ENCODE measurements at regions not wholly inside any gene's neighbourhood (a gene's known extent, or its start where the extent isn't known, plus 50 kb on each side); places are given as distances from the start of the nearest gene placed in this dataset.

DNA sequence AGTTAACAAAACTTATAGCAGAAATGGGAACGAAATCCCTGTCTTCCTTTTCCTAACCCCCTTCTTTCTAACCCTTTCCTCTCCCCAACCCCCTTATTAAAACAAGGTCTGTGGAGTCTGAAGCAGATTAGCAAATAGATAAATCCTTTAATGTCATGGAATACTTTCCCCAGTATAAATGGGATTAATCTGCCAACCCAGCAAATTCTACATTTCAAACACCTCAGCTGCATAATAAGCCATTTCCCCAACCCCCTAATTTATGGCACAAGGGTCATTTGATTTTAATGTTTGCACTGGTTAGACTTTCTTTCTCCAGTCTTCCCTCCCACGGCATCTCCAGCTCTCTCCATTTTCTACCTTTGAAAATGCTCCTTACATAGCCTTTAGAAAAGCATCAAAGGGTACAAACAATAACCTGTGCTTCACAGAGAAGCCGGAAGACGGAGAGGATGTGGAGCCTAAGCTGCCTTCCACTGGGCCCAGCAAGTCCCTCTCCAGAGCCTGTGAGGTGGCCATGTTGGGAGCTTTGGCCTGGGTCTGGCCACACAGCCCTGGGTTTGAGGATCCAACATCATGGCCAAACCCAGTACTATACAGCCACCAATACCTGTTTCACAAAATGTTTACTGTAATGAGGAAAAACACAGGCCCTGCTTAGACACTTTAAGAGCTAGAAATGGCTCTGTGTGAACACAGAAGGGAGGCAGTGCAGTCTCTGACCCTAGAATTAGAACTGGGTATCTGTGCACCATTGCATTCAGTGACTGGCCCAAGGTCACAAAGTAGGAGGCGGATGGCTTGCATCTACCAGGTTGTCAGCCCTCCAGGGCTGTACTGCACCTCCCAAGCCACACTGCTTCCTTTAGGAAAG is 56.9 kb upstream of the SPRY1 start:
- DNase-seq, result no peak

DNA sequence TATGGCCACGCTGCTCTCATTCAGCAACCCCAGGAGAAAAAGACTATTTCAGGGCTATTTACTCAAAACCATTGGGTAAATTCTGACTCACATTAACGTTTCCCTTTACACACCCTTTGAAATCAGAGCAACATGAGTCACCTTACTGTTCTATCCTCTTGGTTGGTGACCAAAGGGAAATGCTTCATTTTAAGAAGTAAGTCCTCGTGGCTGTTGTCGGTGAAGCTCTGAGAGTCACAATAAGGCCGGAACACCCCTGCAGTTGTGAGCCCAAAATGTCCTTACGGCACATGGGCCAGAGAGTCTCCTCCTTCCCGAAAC is 56.3 kb upstream of the SPRY1 start:
- DNase-seq, result no peak

DNA sequence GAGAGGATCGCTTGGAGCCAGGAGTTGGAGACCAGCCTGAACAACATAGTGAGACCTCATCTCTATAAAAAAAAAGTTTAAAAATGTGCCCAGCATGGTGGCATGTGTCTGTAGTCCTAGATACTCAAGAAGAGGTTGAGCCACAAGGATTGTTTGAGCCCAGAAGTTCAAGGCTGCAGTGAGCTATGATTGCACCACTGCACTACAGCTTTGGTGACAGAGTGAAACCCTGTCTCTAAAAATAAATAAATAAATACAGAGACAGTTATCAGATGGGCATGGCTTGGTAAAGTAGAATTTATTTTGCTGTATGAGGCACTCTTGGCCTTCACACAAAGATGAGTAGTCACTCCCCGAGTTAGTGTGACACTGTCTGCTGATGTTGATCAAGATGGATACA is 54.1 kb upstream of the SPRY1 start:
- no peak for DNase-seq

DNA sequence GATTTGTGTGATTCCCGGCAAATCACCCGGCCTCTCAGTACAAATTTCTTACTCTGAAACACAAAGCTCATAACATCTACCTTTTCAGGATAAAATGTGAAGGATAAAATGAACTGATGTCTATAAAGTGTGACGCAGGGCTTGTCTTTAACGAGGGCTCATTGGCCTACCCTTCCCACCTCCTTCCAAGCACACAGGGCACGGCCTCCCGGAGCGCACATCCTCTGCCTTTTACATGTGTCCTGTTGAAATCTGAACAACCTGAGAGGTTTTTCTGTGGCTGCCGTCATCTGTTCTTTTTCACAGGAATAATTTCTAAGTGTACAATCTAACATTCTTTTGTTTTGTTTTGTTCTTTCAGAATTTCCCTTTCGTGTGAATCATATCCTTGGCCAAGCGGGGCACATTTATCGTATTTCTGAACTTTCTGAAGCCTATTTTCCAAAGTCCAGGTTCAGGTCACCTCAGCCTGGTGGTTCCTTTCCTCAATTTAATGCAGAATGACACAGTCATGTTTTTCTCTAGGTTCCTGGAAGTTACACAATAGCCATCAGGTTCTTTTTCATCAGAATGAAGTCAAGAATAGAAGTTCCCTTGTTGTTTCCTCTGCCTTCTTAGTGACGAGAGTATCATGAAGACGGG is 53.1 kb upstream of the SPRY1 start:
- no peak for DNase-seq

DNA sequence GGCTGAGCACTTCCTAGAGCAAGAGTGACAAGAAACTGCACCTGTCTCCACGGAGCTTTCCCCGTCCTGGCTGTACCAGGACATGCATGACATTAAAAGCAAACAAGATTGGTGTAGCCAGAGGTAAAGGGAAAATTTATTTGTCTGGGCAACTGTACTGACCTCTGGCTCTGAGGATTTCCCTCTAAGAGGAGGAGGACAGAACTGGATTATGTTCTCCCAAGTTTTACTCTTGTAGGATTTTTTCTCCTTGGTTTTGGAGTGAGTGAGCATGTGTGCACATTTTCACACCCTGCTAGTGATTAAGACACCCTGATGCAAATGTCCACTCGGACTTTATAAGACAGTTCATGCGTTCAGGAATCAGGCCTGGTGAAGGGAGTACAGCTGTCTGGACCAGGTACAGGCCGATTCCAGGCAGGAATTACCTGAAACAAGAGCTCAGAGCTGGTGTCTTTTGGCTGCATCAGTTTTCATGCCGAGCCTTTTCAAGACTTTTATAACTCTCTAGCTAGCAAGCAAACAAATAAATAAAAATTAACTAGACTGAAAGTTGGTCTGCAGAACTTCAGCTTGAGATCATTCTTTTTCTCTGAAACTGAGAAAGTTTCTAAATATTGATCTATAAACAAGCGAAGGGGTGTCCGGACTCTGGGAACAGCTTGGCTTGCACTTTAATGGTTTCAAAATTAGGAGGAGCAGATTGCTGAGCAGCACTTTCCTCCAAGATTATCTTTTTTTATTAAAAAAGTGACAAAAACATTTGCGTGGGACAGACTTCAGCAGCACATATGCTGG is 51.3 kb upstream of the SPRY1 start:
- DNase-seq, result no peak

DNA sequence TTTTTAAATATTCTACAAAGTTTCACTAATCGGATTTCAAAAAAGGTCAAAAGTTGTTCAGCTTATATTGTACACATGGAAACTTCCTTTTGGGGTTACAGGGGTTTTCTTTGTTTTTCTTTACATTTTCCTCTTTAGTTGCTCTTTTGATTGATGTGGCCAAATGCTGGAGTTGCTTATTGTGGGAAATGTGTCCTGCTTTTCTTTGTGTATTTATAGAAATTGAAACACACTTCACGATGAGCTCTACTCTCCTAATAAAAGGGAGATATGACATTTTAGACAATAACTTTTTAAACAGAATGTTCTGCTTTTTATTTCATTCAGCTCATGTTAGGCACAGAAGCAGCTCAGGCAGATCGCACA is 50.7 kb upstream of the SPRY1 start:
- no peak for DNase-seq

DNA sequence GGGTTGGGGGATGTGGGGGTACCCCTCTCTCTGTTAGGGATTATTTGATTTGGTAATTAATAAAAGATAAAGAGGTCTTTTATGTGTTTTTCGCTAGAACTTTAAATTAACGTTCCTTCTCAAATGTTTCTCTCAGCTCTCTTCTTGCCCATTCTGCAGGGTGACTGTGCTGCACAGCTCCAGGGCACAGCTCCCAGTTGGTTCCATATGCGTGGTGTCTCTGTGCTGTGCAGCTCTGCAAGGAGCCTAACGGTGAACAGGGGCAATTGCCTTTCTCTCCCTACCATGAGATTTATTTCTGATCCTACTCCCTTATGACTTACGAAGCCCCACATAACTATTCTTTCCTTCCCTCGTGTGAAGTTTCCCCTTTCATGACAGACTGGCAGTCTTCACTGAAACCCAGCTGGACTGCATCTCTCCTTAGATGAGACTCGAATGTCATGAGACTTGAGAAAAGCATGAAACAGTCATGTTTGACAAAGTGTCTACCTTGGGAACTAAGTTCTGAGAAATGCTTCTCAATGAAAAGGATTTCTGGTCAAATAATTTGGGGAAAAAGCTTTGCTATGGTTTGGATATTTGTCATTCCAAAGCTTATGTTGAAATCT is 50.2 kb upstream of the SPRY1 start:
- DNase-seq, result no peak

Measured in Kasumi-1 (cell line).